ENCODE measurements at regions not wholly inside any gene's neighbourhood (a gene's known extent, or its start where the extent isn't known, plus 50 kb on each side); places are given as distances from the start of the nearest gene placed in this dataset.

DNA sequence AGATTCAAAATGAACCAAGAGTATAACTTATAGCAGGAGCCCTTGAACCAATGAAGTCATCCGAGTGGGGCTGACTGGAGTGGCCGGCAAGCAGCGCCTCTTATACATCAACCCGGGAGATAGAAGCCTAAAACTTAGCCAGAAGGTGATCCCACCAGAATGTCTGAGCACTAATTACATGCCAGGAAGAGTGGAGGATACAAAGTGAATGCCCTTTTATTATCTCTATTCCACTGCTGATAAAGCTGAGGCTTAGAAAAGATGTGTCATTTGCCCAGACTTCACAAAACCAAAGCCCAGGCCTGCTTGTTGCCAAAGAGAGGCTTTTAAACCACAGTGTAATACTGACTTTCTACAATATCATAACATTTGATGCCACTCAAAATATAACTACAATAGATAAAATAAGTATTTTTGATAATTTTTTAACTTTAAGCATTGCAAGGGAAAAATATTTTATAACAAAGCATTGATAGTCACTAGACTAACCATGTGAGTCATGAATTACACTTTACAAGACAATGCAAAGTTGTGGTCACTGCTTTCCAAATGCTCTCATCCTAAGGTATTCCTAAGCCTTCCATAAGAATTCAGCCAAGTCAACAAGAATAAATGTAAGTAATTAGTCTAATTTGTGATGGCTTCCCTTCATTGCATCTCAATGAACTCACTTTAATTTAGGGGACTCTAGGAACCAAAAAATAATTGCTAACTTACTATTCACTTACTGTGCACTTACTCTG is 58.6 kb upstream of the ARID5B start:
- no peak for DNase-seq

DNA sequence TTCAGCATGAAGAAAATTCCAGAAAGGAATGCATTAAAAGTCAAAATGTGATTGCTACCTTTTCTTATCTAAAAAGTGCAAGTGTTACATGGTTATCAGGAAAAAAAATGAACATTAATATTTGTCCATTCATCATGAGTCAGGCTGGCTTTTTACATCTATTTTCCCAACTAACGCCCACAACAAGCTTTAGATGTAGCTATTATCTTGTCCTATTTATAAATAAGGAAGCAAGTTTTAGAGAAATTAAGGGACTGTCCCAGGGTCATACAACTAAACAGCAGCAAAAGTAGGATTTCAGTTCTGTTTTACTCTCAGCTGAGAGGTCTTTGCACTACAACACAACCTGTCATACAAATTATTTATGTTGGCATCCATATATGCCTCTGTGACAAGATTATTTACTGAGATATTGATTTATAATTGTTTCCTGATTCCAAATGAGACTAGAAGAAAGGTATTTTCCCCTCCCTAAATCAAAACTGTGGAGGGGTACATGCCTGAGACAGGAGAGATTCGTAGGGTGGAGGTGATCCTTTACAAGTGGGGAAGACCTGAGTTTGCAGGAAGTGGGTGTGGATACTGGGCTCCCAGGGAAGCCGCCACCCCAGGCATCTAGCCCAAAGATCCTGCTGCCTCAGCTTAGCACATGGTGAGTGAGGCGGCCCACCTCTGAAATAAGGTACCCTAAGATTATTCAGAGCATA is 57.2 kb upstream of the ARID5B start:
- no peak for DNase-seq

DNA sequence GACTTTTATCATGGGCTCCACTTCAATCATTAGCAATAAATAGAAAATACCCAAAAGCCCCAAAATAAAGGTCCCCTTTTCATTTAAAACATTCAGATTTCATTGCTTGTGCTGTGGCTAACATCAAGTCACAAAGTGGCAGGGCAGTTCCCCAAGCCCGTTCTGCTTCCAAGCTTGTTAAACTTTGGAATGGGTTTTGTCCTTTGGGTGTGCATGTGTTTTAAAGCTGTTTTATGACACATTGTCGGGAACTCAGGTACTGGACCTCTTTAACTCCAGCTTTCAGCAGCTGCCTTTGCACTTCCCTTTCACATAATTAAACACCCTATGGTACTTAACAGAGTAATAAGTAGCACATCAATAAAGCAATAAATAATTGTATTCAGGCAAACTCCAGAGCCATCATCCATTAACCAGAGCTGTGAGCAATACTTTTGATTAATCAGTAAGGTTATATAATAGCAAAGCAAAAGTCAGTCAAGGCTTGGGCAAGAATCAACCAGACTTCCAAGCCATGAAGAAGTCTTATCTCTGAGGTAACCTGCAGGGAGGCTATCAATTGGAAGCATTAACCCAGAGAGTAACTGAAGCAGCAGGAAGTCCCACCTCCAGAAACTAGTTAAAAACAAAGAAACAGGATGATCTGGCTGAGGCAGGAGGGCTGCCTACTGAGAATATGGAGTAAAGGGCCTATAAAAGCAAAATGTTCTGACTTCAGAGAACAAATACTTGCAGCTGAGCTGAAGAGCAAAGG is 56.1 kb upstream of the ARID5B start:
- DNase-seq, result no peak

DNA sequence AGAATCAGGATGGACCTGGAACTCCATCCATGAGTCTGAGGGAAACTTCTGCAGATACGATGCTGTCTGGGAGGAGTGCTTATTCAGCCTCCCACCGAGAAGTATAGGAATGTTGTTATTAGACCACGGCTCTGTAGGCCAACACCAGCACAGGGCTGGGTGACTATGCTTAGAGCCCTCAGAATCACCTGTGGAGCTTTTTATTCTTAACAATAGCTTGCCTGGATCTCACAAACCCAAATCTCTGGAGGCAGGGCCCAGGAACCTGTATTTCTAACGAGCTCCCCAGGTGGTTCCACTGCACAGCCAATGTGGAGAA is 55.6 kb upstream of the ARID5B start:
- no peak for DNase-seq

DNA sequence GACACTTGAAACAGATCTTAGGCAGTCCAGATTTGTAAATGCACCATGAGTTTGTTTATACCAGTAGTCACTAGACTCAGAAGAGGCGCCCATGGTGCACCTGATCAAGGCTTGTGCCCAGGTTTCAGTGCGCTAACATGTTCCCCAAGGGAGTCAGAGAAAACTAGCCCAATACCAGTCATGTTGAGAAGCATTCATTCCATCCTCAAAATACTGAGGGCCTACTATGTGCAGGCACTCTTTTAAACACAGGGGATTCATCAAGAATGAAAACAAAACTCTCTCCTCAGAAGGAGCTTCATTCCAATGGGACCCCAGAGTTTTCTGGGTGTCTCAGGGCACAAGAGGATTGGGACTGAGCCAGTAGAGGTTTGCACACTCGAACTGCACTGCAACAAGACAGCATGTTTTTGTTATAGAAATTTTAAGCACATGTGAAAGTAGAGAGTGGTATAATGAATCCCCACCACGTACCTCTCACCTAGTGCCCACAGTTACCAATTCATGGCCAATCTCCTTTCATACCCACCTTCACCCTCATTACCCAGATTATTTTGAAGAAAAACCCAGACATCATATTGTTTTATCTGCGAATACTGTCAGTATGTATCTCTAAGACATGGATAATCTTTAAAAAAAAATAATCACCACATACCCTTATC is 55.0 kb upstream of the ARID5B start:
- DNase-seq, result no peak

DNA sequence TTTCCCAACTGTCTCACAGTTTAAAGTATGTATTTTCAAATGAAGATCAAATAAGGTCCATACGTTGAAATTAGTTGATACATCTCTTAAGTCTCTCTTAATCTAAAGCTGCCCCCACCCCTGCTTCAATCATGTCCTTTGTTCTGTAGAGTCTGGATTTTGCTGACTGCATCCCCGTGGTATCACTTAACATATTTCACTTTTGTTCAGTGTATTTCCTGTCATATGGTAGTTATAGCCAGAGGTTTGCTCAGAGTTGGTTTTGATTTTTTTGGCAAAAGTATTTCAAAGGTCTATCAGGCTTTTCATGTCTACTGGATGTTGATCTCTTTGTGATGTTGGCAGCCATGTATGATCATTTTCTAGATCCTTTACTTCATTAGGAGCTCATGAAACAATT is 54.4 kb upstream of the ARID5B start:
- DNase-seq, result no peak

DNA sequence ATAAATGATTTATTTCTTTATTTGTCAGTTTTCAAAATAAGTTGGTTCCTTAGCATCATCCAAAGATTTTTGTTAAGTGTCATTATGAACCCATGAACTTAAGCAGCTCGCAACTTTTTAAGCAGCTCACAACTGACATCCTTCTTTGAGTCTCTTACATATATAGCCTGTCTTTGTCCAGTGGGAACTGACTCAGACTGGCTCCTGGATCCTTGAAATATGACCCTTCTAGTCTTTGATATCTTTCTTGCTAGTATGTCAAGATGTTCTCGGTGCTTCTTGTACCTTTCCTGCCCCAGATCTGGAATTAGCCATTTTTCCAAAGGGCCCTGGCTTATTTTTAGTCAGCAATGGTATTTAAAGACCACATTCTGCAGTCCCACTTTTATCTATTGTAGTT is 53.9 kb upstream of the ARID5B start:
- DNase-seq, result no peak

DNA sequence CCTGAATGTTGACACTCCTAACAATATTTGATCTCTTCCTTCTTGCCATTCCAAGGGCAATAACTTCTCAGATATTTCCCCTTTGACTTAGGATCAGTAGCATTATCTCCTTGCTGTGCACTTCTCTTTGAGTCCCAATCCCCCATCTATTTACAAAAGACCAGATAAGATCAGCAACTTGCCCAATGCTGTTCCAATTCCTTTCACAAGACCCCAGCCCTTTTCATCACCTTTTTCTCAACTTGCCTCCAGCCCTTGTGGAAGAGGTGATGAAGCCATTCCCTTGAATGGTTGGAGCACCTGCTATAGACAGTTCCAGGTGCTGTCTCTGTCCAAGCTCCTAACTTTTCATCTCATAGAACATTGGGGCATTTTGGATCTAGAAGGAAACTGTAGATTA is 51.1 kb upstream of the ARID5B start:
- no peak for DNase-seq
